ENCODE measurements at regions not wholly inside any gene's neighbourhood (a gene's known extent, or its start where the extent isn't known, plus 50 kb on each side); places are given as distances from the start of the nearest gene placed in this dataset.
A peak's percentile ranks its signal among the peaks of the same experiment; 100 is the strongest.

- DNase-seq (ENCODE audit: low spot score), result no peak
Observed at GRCh38 chr2:160878618-160879017, 281.6 kb upstream of the TANK start.

GRCh38 chr2:160882906-160883305 lies 277.3 kb upstream of the TANK start:
- DNase-seq (ENCODE audit: low spot score), result no peak

- DNase-seq (ENCODE audit: low spot score), result no peak
Observed at GRCh38 chr2:160884056-160884455, 276.2 kb upstream of the TANK start.

- DNase-seq (ENCODE audit: low spot score), result no peak
Observed at GRCh38 chr2:160889439-160890170, 270.6 kb upstream of the TANK start.

GRCh38 chr2:160890667-160891352 lies 269.4 kb upstream of the TANK start:
- no peak for DNase-seq (ENCODE audit: low spot score)

GRCh38 chr2:160891353-160891740 lies 268.9 kb upstream of the TANK start:
- DNase-seq (ENCODE audit: low spot score), result no peak

GRCh38 chr2:160892204-160892603 lies 268.0 kb upstream of the TANK start:
- DNase-seq (ENCODE audit: low spot score), result no peak

GRCh38 chr2:160893581-160893980 lies 266.6 kb upstream of the TANK start:
- DNase-seq (ENCODE audit: low spot score), result no peak

- no peak for DNase-seq (ENCODE audit: low spot score)
Observed at GRCh38 chr2:160898581-160899307, 261.5 kb upstream of the TANK start.

GRCh38 chr2:160901613-160902012 lies 258.6 kb upstream of the TANK start:
- DNase-seq (ENCODE audit: low spot score), result no peak

GRCh38 chr2:160905862-160906261 lies 254.4 kb upstream of the TANK start:
- DNase-seq (ENCODE audit: low spot score), result no peak

- no peak for DNase-seq (ENCODE audit: low spot score)
Observed at GRCh38 chr2:160906878-160907277, 253.3 kb upstream of the TANK start.

GRCh38 chr2:160907738-160908137 lies 252.5 kb upstream of the TANK start:
- DNase-seq (ENCODE audit: low spot score), result no peak

GRCh38 chr2:160908157-160908556 lies 252.1 kb upstream of the TANK start:
- no peak for DNase-seq (ENCODE audit: low spot score)

- DNase-seq (ENCODE audit: low spot score), result no peak
Observed at GRCh38 chr2:160909781-160910242, 250.4 kb upstream of the TANK start.

- no peak for DNase-seq (ENCODE audit: low spot score)
Observed at GRCh38 chr2:160910681-160911080, 249.5 kb upstream of the TANK start.

GRCh38 chr2:160911258-160911657 lies 249.0 kb upstream of the TANK start:
- DNase-seq (ENCODE audit: low spot score), result no peak

- no peak for DNase-seq (ENCODE audit: low spot score)
Observed at GRCh38 chr2:160912276-160912675, 248.0 kb upstream of the TANK start.

GRCh38 chr2:160913323-160913722 lies 246.9 kb upstream of the TANK start:
- DNase-seq (ENCODE audit: low spot score), result no peak

- no peak for DNase-seq (ENCODE audit: low spot score)
Observed at GRCh38 chr2:160914217-160914616, 246.0 kb upstream of the TANK start.

- peak; percentile 44 for DNase-seq (ENCODE audit: low spot score)
Observed at GRCh38 chr2:160916300-160916699, 243.9 kb upstream of the TANK start.

GRCh38 chr2:160917850-160918249 lies 242.4 kb upstream of the TANK start:
- no peak for DNase-seq (ENCODE audit: low spot score)

GRCh38 chr2:160918258-160918657 lies 242.0 kb upstream of the TANK start:
- no peak for DNase-seq (ENCODE audit: low spot score)
